HepG2 (cell line): ENCODE measurements at regions not wholly inside any gene's neighbourhood (a gene's known extent, or its start where the extent isn't known, plus 50 kb on each side); places are given as distances from the start of the nearest gene placed in this dataset.

Source experiments
- ATAC-seq: fragments of 200-7000 bp; cut with Tn5 transposase; 3 replicates; pipeline ENCODE4 v1.9.1; 2020; ENCODE audit warnings: mild to moderate bottlenecking, moderate library complexity
- BruUV-seq: library from RNA; stranded (reverse); fragments of 400-500 nt; replicated peaks from 2 replicates; lab custom pipeline; 2021; lab: Mats Ljungman, UMichigan
- CTCF ChIA-PET: fragments of 300-600 bp; formaldehyde crosslinking; extraction: SDS; loops from one replicate; lab custom pipeline; 2021; ENCODE audit warnings: low total read pairs, inconsistent platforms, low intra/inter-chr PET ratio; lab: Yijun Ruan, JAX
- POLR2A ChIA-PET: fragments of 350-600 bp; sonication (Branson Sonifier 250); formaldehyde crosslinking; loops from one replicate; lab custom pipeline; 2020; ENCODE audit warnings: antibody characterized with exemption, inconsistent platforms; lab: Yijun Ruan, JAX
- DNase-seq: peaks from one replicate; pipeline ENCODE4 v3.0.0-alpha.2; 2015; ENCODE audit warnings: low spot score
- FAIRE-seq: peaks from 3 replicates; lab custom pipeline; 2011; peaks lifted over from hg19 to GRCh38; lab: Jason Lieb, UNC
- H2AFZ ChIP-seq: one replicate; pipeline ENCODE4 v1.6.1; 2011; ENCODE audit warnings: low read length, inconsistent platforms
- H3K27ac ChIP-seq: fragments of 300-600 bp; 3 replicates; pipeline ENCODE4 v1.8.0; 2011; ENCODE audit warnings: mixed run types, mild to moderate bottlenecking, mixed read lengths, low read length, inconsistent platforms; ENCODE audit not compliant: insufficient read depth; ENCODE audit errors: extremely low read length
- H3K27me3 ChIP-seq, 2 experiments: fragments of 200-600 bp in 1 of 2; 2 replicates in 1 of 2; 3 replicates in 1 of 2; pipeline versions ENCODE4 v1.6.0 to v1.8.0; 2011; ENCODE audit warnings: low read length in 2 of 2, mild to moderate bottlenecking in 2 of 2, moderate library complexity in 2 of 2, inconsistent platforms in 1 of 2; ENCODE audit not compliant: insufficient read depth in 2 of 2, control insufficient read depth in 1 of 2
- H3K36me3 ChIP-seq, 2 experiments: fragments of 200-600 bp in 1 of 2; replicated peaks in 1 of 2; 2 replicates in 1 of 2; 3 replicates in 1 of 2; pipeline versions ENCODE4 v1.5.1 to v1.8.0; 2011; ENCODE audit warnings: low read length in 2 of 2, inconsistent platforms in 1 of 2; ENCODE audit not compliant: insufficient read depth in 2 of 2, control insufficient read depth in 1 of 2
- H3K4me1 ChIP-seq: 2 replicates; pipeline ENCODE4 v1.5.1; 2012; ENCODE audit warnings: low read length, inconsistent platforms; ENCODE audit not compliant: insufficient read depth
- H3K4me2 ChIP-seq: 2 replicates; pipeline ENCODE4 v1.6.0; 2011; ENCODE audit warnings: low read depth, low read length, inconsistent platforms
- H3K4me3 ChIP-seq, 3 experiments: fragments of 200-600 bp in 1 of 3; sonication (generic), shearing (Covaris generic) in 1 of 3; replicated peaks in 1 of 3; 2 replicates each; pipeline ENCODE4 v1.5.1; 2011 to 2016; ENCODE audit warnings: low read length in 3 of 3, inconsistent platforms in 2 of 3, low read depth in 2 of 3, mild to moderate bottlenecking in 2 of 3, control low read depth in 1 of 3, mixed read lengths in 1 of 3; ENCODE audit not compliant: insufficient read depth in 1 of 3
- H3K79me2 ChIP-seq: one replicate; pipeline ENCODE4 v1.6.1; 2011; ENCODE audit warnings: low read length, inconsistent platforms; ENCODE audit not compliant: insufficient read depth
- H3K9ac ChIP-seq: 2 replicates; pipeline ENCODE4 v1.6.0; 2011; ENCODE audit warnings: mild to moderate bottlenecking, low read depth, low read length, inconsistent platforms; ENCODE audit not compliant: insufficient read depth
- H3K9me3 ChIP-seq: 2 replicates; pipeline ENCODE4 v1.5.1; 2012; ENCODE audit warnings: mild to moderate bottlenecking, low read length
- H4K20me1 ChIP-seq: 2 replicates; pipeline ENCODE4 v1.6.0; 2011; ENCODE audit warnings: inconsistent platforms, mild to moderate bottlenecking, low read length, moderate library complexity; ENCODE audit not compliant: insufficient read depth
- TFDP2 ChIP-seq: sonication (generic); formaldehyde crosslinking; IDR thresholded peaks from 2 replicates; pipeline ENCODE4 v1.4.0; 2020; ENCODE audit warnings: missing genetic modification reagents
- ZNF251 ChIP-seq: sonication (generic); formaldehyde crosslinking; IDR thresholded peaks from 2 replicates; pipeline ENCODE4 v1.9.0; 2021; ENCODE audit warnings: mild to moderate bottlenecking, missing genetic modification reagents
- ZNF720 ChIP-seq: sonication (generic); formaldehyde crosslinking; IDR thresholded peaks from 2 replicates; pipeline ENCODE4 v1.4.0; 2020; ENCODE audit warnings: missing genetic modification reagents
- WGBS: methylation state at CpG from one replicate; pipeline ENCODE4 v1.1.6; 2017; ENCODE audit warnings: low lambda C conversion rate; 5-methylcytosine and 5-hydroxymethylcytosine counted together
- in situ Hi-C: cut with HindIII; loops from 2 replicates; pipeline ENCODE4 v1.10.0; 2017; ENCODE audit warnings: low pct_unique_long_range_greater_than_20kb; ENCODE audit not compliant: extremely low pct_ligation_motif_present
- intact Hi-C: fragments of 100-400 bp; cut with micrococcal nuclease; formaldehyde crosslinking; loops from one replicate; pipeline ENCODE4 v1.10.0; 2022; ENCODE audit not compliant: unreplicated experiment

DNA sequence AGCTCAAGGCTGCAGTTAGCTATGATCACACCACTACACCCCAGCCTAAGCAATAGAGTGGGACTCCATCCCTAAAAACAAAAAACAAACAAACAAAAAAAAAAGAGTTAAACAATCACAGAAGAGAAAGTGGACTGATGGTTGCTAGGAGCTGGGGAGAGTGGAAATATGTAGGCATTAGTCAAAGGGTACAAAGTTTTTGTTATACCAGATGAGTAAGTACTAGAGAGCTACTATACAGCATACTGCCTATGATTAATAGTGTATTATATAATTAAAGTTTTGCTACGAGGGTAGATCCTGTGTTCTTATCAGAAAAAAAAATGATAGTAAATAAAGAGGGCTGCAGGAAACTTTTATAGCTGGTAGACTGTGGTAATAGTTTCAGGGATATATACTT is 538.6 kb downstream of the ELAVL2 start:
- ChIA-PET CTCF (no interaction called here), POLR2A (no interaction called here)
- Histone ChIP-seq H3K9ac (no peak overlapping the region), H3K9me3 (peaks cover 16% of the 10 kb centered on the region), H4K20me1 (no peaks in the 10 kb centered on the region), H3K4me3 (no peak overlapping the region), H3K4me2 (no peak overlapping the region), H2AFZ (no peak overlapping the region), H3K36me3 (no peaks in the 10 kb centered on the region), H3K79me2 (no peaks in the 10 kb centered on the region), H3K27ac (no peak overlapping the region), H3K27me3 (no peaks in the 10 kb centered on the region), H3K4me1 (no peaks in the 10 kb centered on the region)
- ATAC-seq (no peak), DNase-seq (no peak), FAIRE-seq (no peak)
- intact Hi-C loops = no loop called here
- in situ Hi-C loops = no loop called here
- TF ChIP-seq TFDP2 = no peak
- 0% methylated on average over 1 of the region's 1 CpG for WGBS
- no TSS peak for BruUV-seq

GRCh38 chr9:23288545-23288944 is 537.5 kb downstream of the ELAVL2 start:
- Histone ChIP-seq H3K27ac (no peak overlapping the region), H4K20me1 (no peaks in the 10 kb centered on the region), H2AFZ (no peak overlapping the region), H3K4me1 (no peaks in the 10 kb centered on the region), H3K9me3 (peaks cover 16% of the 10 kb centered on the region), H3K27me3 (no peaks in the 10 kb centered on the region), H3K4me2 (no peak overlapping the region), H3K36me3 (no peaks in the 10 kb centered on the region), H3K79me2 (no peaks in the 10 kb centered on the region), H3K4me3 (no peak overlapping the region), H3K9ac (no peak overlapping the region)
- in situ Hi-C loops = no loop called here
- BruUV-seq = no TSS peak
- FAIRE-seq = no peak
- no peak for DNase-seq
- intact Hi-C loops = no loop called here
- ATAC-seq = no peak
- ChIA-PET POLR2A (no interaction called here), CTCF (no interaction called here)
- WGBS = under 1% methylated on average over 4 of the region's 4 CpGs
- TF ChIP-seq ZNF251 (CRISPR knock-in tag) (no peak), ZNF720 (CRISPR knock-in tag) (no peak)
